Esophagus muscularis mucosa (tissue), 4 donors: ENCODE measurements at regions not wholly inside any gene's neighbourhood (a gene's known extent, or its start where the extent isn't known, plus 50 kb on each side); places are given as distances from the start of the nearest gene placed in this dataset.

ENCODE experiments used
- EP300 ChIP-seq: sonication (generic); formaldehyde crosslinking; IDR thresholded peaks from one replicate; pipeline ENCODE4 v1.6.1; 2017; ENCODE audit warnings: antibody characterized with exemption
- POLR2AphosphoS5 ChIP-seq, 2 donors: sonication (generic); formaldehyde crosslinking; IDR thresholded peaks; one replicate each; pipeline ENCODE4 v1.6.1; 2017; ENCODE audit warnings: antibody characterized with exemption in 2 of 2
- TF ChIP-seq, protein P1 (sequence below), 3 experiments: fragments of 200-600 bp in 2 of 3; fragments of 450-650 bp in 1 of 3; sonication (generic) in 2 of 3; IDR thresholded peaks; one replicate each; pipeline ENCODE4 v1.5.1; 2017 to 2019; ENCODE audit warnings: antibody characterized with exemption in 3 of 3, mild to moderate bottlenecking in 2 of 3, moderate library complexity in 1 of 3

DNA sequence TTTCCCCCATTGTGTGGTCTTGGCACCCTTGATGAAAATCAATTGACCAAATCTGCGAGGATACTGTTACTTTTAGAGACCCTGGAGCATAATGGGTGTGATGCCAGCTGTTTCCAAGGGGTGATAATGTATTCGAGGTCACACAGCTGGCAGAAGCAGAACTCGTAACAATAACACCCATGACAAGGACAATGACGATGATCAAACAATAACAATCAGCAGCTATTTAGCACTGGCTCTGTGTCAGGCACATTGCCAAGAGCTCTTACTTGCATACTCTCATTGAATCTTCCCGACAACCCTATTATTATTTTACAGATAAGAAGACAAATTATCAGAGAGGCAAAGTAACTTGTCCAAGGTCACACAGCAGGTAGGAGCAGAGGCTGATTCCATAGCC is 223.7 kb upstream of the MSX2 start:
- no peak for TF ChIP-seq EP300
- no peak for TF ChIP-seq POLR2AphosphoS5 (IDR thresholded peaks at IDR 0.05)
- TF ChIP-seq, protein P1, sequence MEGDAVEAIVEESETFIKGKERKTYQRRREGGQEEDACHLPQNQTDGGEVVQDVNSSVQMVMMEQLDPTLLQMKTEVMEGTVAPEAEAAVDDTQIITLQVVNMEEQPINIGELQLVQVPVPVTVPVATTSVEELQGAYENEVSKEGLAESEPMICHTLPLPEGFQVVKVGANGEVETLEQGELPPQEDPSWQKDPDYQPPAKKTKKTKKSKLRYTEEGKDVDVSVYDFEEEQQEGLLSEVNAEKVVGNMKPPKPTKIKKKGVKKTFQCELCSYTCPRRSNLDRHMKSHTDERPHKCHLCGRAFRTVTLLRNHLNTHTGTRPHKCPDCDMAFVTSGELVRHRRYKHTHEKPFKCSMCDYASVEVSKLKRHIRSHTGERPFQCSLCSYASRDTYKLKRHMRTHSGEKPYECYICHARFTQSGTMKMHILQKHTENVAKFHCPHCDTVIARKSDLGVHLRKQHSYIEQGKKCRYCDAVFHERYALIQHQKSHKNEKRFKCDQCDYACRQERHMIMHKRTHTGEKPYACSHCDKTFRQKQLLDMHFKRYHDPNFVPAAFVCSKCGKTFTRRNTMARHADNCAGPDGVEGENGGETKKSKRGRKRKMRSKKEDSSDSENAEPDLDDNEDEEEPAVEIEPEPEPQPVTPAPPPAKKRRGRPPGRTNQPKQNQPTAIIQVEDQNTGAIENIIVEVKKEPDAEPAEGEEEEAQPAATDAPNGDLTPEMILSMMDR (IDR thresholded peaks at IDR 0.05): no peak
